Activated CD4-positive, alpha-beta T cell treated with anti-CD3 and anti-CD28 coated beads, Interleukin-10, Interleukin-2, amounts not matched to agents 100 ng/mL and 50 ng/mL, durations not matched to agents 16 hours and 8 hours (primary cell): ENCODE measurements at regions not wholly inside any gene's neighbourhood (a gene's known extent, or its start where the extent isn't known, plus 50 kb on each side); places are given as distances from the start of the nearest gene placed in this dataset.
"Not testable (repeated sequence)": the region's sequence is repeated elsewhere in the genome, so short reads cannot be mapped to it uniquely, and the experiment has no call there.

Source experiments
- DNase-seq: peaks from one replicate; pipeline ENCODE4 v3.0.0-alpha.2; 2020

- no peak for DNase-seq
These were observed 82.2 kb upstream of the RNU2-1 start for GRCh38 chr17:43315858-43316521.

DNA sequence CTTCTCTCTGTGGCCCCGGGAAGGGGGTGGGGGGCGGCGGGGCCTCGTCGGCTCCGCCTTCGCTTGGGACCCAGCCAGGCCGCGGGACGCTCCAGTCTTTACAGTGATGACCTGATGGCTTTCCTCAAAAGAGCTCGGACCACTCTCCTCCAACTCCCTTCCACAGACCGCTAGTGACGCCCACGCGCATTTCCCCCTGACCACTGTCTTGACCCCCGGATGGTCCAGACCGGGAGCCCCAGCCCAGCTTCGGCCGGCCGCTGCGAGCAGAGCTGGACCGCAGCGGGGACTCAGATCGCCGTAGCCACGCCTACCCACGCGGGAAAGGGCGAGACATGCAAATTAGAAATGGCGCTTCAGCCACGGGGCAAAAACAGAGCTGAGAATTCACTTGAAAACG is 81.6 kb upstream of the RNU2-1 start:
- no peak for DNase-seq

- no peak for DNase-seq
These were observed 80.8 kb upstream of the RNU2-1 start for GRCh38 chr17:43314611-43315011.

DNA sequence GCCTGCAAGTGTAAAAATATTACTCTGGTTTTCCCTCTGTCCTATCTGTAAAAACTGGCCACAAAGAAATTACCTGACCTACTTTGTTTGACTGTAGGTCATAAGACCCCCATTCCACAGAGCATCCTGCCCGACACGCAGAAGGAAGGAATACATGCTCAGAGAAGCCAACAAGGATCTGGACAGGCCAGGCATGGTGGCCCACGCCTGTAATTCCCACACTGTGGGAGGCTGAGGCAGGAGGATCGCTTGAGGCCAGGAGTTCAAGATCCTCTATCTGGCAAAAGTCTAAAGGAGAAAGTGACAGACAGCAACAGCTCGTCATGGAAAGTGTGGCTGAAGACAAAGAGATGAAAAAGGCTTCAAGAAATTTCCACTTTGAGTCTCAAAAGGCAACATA is 78.2 kb upstream of the RNU2-1 start:
- no peak for DNase-seq

DNA sequence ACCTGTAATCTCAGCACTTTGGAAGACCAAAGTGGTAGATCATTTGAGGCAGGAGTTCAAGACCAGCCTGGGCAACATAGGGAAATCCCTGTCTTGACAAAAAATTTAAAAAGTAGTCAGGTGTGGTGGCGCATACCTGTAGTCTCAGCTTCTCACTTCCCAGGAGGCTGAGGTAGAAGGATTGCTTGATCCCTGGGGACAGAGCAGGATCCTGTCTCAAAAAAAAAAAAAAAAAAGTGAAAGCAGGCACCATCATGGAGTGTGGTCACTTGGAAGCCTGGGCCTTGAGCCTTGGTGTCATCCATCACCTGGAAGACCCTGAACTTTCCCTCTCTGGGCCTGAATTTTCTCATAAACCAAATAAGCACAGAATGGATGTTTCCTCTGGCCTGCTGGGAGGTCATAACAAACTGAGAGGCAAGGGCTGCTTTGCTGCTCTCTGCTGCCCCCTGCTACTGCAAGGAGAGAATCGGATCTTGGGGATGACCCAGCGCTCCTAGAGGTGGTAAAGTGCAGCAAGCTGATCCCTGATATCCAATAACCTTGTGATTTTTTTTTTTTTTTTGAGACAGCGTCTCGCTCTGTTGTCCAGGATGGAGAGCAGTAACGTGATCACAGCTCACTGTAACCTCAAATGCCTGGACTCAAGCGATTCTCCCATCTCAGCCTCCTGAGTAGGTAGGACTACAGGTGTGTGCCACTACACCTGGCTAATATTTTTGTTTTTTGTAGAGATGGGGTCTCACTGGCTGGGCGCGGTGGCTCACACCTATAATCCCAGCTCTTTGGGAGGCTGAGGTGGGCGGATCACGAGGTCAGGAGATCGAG is 75.9 kb upstream of the RNU2-1 start:
- DNase-seq: no peak

DNA sequence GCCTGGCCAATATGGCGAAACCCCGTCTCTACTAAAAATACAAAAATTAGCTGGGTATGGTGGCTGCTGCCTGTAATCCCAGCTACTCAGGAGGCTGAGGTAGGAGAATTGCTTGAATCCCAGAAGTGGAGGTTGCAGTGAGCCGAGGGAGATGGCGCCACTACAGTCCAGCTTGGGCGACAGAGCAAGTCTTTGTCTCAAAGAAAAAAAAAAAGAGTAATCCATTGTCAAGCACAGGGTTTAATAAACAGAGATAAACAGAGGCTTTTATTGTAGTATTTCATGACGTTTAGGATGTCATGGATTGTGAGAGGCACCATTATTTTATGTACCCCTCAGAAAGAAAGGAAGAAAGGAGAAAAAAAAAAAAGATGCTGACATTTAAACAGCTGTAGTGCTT is 75.2 kb upstream of the RNU2-1 start:
- DNase-seq: no peak

DNA sequence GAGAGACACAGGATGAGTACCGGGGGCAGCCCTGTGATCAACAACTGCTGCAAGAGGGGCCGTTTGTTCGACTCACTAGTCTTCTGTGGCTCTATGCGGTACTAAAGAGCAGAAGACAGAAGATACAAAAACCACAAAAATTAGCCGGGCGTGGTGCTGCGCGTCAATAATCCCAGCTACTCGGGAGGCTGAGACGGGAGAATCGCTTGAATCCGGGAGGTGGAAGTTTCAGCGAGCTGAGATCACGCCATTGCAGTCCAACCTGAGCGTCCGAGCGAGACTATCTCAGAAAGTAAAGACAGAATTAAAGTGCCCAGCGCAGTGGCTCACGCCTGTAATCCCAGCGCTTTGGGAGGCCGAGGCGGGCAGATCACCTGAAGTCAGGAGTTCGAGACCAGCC is 71.0 kb upstream of the RNU2-1 start:
- not testable (repeated sequence) for DNase-seq

DNA sequence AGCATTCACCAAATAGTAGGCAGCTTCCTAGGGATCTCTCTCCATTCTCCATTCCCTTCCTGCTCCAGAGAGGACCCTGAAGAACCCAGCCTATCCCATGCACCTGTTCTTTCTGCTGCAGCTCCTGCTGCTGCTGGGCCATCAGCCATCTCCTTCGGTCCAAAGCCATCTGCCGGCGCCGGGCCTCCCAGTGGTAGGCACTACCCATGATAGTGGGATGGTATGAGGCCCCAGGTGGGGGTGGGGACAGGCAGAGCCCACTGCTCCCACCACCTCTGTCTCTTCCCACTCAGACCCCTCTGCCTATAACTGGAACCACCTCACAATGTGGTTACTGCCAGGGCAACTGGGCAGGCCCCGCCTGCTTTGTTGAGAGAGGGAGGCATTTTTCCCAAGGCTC is 69.3 kb upstream of the RNU2-1 start:
- not testable (repeated sequence) for DNase-seq

DNA sequence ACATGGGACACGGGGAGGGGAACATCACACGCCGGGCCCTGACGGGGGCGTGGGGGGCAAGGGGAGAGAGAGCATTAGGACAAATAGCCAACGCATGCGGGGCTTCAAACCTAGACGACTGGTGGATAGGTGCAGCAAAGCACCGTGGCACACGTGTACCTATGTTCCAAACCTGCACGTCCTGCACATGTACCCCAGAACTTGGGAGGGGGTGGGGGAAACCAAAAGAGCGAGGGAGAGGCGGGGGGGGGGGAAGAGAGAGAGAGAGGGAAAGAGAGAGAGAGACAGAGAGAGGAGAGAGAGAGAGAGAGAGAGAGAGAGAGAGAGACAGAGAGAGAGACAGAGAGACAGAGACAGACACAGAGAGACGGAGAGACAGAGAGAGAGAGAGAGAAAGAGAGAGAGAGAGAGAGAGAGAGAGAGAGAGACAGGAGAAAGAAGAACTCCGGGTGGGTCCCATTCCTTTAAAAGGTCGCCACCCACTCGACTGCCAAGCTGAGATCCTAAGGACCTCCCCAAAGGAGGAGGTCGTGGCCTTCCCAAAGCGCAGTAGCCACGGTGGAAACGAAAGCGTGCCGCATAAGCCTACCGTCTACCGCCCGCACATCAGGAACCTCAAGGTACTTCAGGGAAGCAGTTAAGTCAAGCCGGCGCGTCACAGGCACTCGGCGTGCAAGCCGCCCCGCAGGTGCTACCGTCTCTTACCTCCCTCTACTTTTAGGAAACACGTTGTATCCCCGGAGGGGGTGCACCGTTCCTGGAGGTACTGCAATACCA is 65.7 kb upstream of the RNU2-1 start:
- not testable (repeated sequence) for DNase-seq

GRCh38 chr17:43289670-43290069 is 55.9 kb upstream of the RNU2-1 start:
- DNase-seq: not testable (repeated sequence)

DNA sequence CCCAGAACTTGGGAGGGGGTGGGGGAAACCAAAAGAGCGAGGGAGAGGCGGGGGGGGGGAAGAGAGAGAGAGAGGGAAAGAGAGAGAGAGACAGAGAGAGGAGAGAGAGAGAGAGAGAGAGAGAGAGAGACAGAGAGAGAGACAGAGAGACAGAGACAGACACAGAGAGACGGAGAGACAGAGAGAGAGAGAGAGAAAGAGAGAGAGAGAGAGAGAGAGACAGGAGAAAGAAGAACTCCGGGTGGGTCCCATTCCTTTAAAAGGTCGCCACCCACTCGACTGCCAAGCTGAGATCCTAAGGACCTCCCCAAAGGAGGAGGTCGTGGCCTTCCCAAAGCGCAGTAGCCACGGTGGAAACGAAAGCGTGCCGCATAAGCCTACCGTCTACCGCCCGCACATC is 49.8 kb upstream of the RNU2-1 start:
- DNase-seq: peak; percentile 24
